GM23338 (cell line): ENCODE measurements at regions not wholly inside any gene's neighbourhood (a gene's known extent, or its start where the extent isn't known, plus 50 kb on each side); places are given as distances from the start of the nearest gene placed in this dataset.

ENCODE experiments used
- ATAC-seq: fragments of 200-7000 bp; cut with Tn5 transposase; 3 replicates; pipeline ENCODE4 v1.9.1; 2020
- DNase-seq: peaks from one replicate; pipeline ENCODE4 v3.0.0-alpha.2; 2015; ENCODE audit warnings: low spot score
- H2AFZ ChIP-seq: fragments of 200-600 bp; sonication (generic); 2 replicates; pipeline ENCODE4 v1.8.0; 2016; ENCODE audit warnings: antibody characterized with exemption, mild to moderate bottlenecking, moderate library complexity
- H3F3A ChIP-seq: fragments of 200-600 bp; sonication (generic); replicated peaks from 2 replicates; pipeline ENCODE4 v1.8.0; 2017; ENCODE audit warnings: antibody characterized with exemption, mixed run types, low read depth
- H3K27ac ChIP-seq: fragments of 200-600 bp; sonication (generic); 2 replicates; pipeline ENCODE4 v1.6.1; 2016; ENCODE audit warnings: low read depth
- H3K27me3 ChIP-seq: fragments of 200-600 bp; sonication (generic); 2 replicates; pipeline ENCODE4 v1.8.0; 2016; ENCODE audit warnings: mild to moderate bottlenecking, mixed run types, moderate library complexity; ENCODE audit not compliant: insufficient read depth
- H3K36me3 ChIP-seq: fragments of 200-600 bp; sonication (generic); 2 replicates; pipeline ENCODE4 v1.8.0; 2016; ENCODE audit warnings: mild to moderate bottlenecking; ENCODE audit not compliant: insufficient read depth
- H3K4me1 ChIP-seq: fragments of 200-600 bp; sonication (generic); 2 replicates; pipeline ENCODE4 v1.8.0; 2016; ENCODE audit warnings: mild to moderate bottlenecking, moderate library complexity; ENCODE audit not compliant: insufficient read depth
- H3K4me2 ChIP-seq: fragments of 200-600 bp; sonication (generic); 2 replicates; pipeline ENCODE4 v1.7.1; 2017; ENCODE audit warnings: mixed run types
- H3K4me3 ChIP-seq: fragments of 200-600 bp; sonication (generic); 2 replicates; pipeline ENCODE4 v1.6.1; 2016; ENCODE audit warnings: mixed run types
- H3K79me2 ChIP-seq: fragments of 200-600 bp; sonication (generic); replicated peaks from 2 replicates; pipeline ENCODE4 v1.8.0; 2017; ENCODE audit warnings: mild to moderate bottlenecking; ENCODE audit not compliant: insufficient read depth
- H3K9me2 ChIP-seq: fragments of 200-600 bp; sonication (generic); 2 replicates; pipeline ENCODE4 v1.8.0; 2017; ENCODE audit not compliant: insufficient read depth
- H4K20me1 ChIP-seq: fragments of 200-600 bp; sonication (generic); replicated peaks from 2 replicates; pipeline ENCODE4 v1.8.0; 2017; ENCODE audit warnings: mild to moderate bottlenecking; ENCODE audit not compliant: insufficient read depth
- H3K27ac Mint-ChIP-seq: 2 replicates; pipeline ENCODE4 v1.8.0; 2020; ENCODE audit warnings: inconsistent platforms, mild to moderate bottlenecking, moderate library complexity, mixed read lengths
- H3K27me3 Mint-ChIP-seq: 3 replicates; pipeline ENCODE4 v1.8.0; 2022; ENCODE audit warnings: low read depth, mild to moderate bottlenecking, moderate library complexity, mixed read lengths, inconsistent platforms; ENCODE audit not compliant: insufficient read depth, poor library complexity
- H3K36me3 Mint-ChIP-seq: 3 replicates; pipeline ENCODE4 v1.8.0; 2021; ENCODE audit warnings: low read depth, mild to moderate bottlenecking, inconsistent platforms, moderate library complexity, mixed read lengths
- H3K4me1 Mint-ChIP-seq: 3 replicates; pipeline ENCODE4 v1.8.0; 2020; ENCODE audit warnings: mild to moderate bottlenecking, inconsistent platforms, mixed read lengths
- H3K4me3 Mint-ChIP-seq: 3 replicates; pipeline ENCODE4 v1.8.0; 2021; ENCODE audit warnings: moderate library complexity, mild to moderate bottlenecking, inconsistent platforms, mixed read lengths
- H3K9me3 Mint-ChIP-seq: 3 replicates; pipeline ENCODE4 v1.8.0; 2020; ENCODE audit warnings: moderate library complexity, mild to moderate bottlenecking, inconsistent platforms, mixed read lengths
- CREB1 ChIP-seq: fragments of 250-450 bp; sonication (Bioruptor Pico); IDR thresholded peaks from 2 replicates; pipeline ENCODE4 v1.5.0; 2020; ENCODE audit warnings: low read depth, mild to moderate bottlenecking, moderate library complexity
- CTCF ChIP-seq, 2 experiments: fragments of 200-600 bp in 1 of 2; sonication (generic) in 1 of 2; conservative IDR thresholded peaks; 2 replicates each; pipeline versions ENCODE4 v1.5.1 to v1.6.1; 2016 to 2017; ENCODE audit warnings: antibody characterized with exemption in 2 of 2, low read depth in 2 of 2, mild to moderate bottlenecking in 2 of 2, moderate library complexity in 1 of 2
- ETS1 ChIP-seq: IDR thresholded peaks from 2 replicates; pipeline ENCODE4 v1.6.1; 2016; ENCODE audit warnings: antibody characterized with exemption
- EZH2 ChIP-seq: fragments of 200-600 bp; sonication (generic); IDR thresholded peaks from one replicate; pipeline ENCODE4 v1.8.0; 2017; ENCODE audit warnings: antibody characterized with exemption, mild to moderate bottlenecking, low read depth; ENCODE audit not compliant: unreplicated experiment
- EZH2phosphoT487 ChIP-seq: fragments of 200-600 bp; sonication (generic); IDR thresholded peaks from one replicate; pipeline ENCODE4 v1.8.1; 2018; ENCODE audit warnings: antibody characterized with exemption; ENCODE audit not compliant: unreplicated experiment
- JUNB ChIP-seq: IDR thresholded peaks from one replicate; pipeline ENCODE4 v1.6.1; 2016; ENCODE audit warnings: antibody characterized with exemption; ENCODE audit not compliant: unreplicated experiment
- NANOG ChIP-seq: IDR thresholded peaks from 2 replicates; pipeline ENCODE4 v1.6.1; 2016; ENCODE audit warnings: antibody characterized with exemption, borderline replicate concordance
- POLR2AphosphoS5 ChIP-seq: IDR thresholded peaks from 2 replicates; pipeline ENCODE4 v1.6.1; 2016; ENCODE audit warnings: antibody characterized with exemption, low read depth
- REST ChIP-seq: IDR thresholded peaks from one replicate; pipeline ENCODE4 v1.6.1; 2018; ENCODE audit warnings: antibody characterized with exemption; ENCODE audit not compliant: unreplicated experiment
- STAT1 ChIP-seq: IDR thresholded peaks from one replicate; pipeline ENCODE4 v1.6.1; 2016; ENCODE audit warnings: antibody characterized with exemption; ENCODE audit not compliant: unreplicated experiment
- ZNF114 ChIP-seq: fragments of 250-450 bp; sonication (Bioruptor Pico); IDR thresholded peaks from 2 replicates; pipeline ENCODE4 v1.5.0; 2020; ENCODE audit warnings: mild to moderate bottlenecking, moderate library complexity
- ZNF331 ChIP-seq: fragments of 250-450 bp; sonication (Bioruptor Pico); IDR thresholded peaks from 2 replicates; pipeline ENCODE4 v1.5.0; 2020; ENCODE audit warnings: low read depth, mild to moderate bottlenecking, moderate library complexity
- ZNF462 ChIP-seq: fragments of 250-450 bp; sonication (Bioruptor Pico); IDR thresholded peaks from 2 replicates; pipeline ENCODE4 v1.5.0; 2020; ENCODE audit warnings: mild to moderate bottlenecking, moderate library complexity

- TF ChIP-seq CREB1 (no peak), EZH2phosphoT487 (no peak), ZNF462 (CRISPR knock-in tag) (no peak), POLR2AphosphoS5 (no peak), CTCF (conservative IDR thresholded peaks at IDR 0.05; ENCODE audit: low read depth in 2 of 2) (no peak), STAT1 (no peak), EZH2 (no peak), JUNB (no peak), ZNF331 (no peak), REST (no peak), ETS1 (no peak), ZNF114 (CRISPR knock-in tag) (no peak), NANOG (no peak)
- H3K27ac Mint-ChIP-seq, result no peak overlapping the region
- ATAC-seq, result peak; percentile 34; the same call in 2 of the 3 replicates
- Histone ChIP-seq H3F3A (no peaks in the 10 kb centered on the region), H3K79me2 (no peaks in the 10 kb centered on the region), H2AFZ (no peak overlapping the region), H3K4me2 (no peak overlapping the region), H3K4me3 (no peak overlapping the region), H3K27me3 (no peaks in the 10 kb centered on the region), H3K9me2 (no peaks in the 10 kb centered on the region), H4K20me1 (no peaks in the 10 kb centered on the region), H3K36me3 (no peaks in the 10 kb centered on the region), H3K4me1 (no peaks in the 10 kb centered on the region), H3K27ac (no peak overlapping the region)
- H3K4me3 Mint-ChIP-seq, result no peak overlapping the region
- no peaks in the 10 kb centered on the region for H3K9me3 Mint-ChIP-seq
- DNase-seq, result no peak
- H3K27me3 Mint-ChIP-seq, result peaks cover 3% of the 10 kb centered on the region
- no peaks in the 10 kb centered on the region for H3K36me3 Mint-ChIP-seq
- H3K4me1 Mint-ChIP-seq, result peaks cover 13% of the 10 kb centered on the region
These were observed 429.0 kb downstream of the PREX1 start for GRCh38 chr20:48398506-48399449.
